ELF-1 (cell line): ENCODE measurements at regions not wholly inside any gene's neighbourhood (a gene's known extent, or its start where the extent isn't known, plus 50 kb on each side); places are given as distances from the start of the nearest gene placed in this dataset.
"Not testable (repeated sequence)": the region's sequence is repeated elsewhere in the genome, so short reads cannot be mapped to it uniquely, and the experiment has no call there.

Experiments used
- DNase-seq: peaks from one replicate; pipeline ENCODE4 v3.0.0-alpha.2; 2016; ENCODE audit warnings: low read depth, low spot score

GRCh38 chr4:122973465-122973864, 51.1 kb upstream of the NUDT6 start:
- DNase-seq = no peak

GRCh38 chr4:122976111-122976510, 53.7 kb upstream of the NUDT6 start:
- no peak for DNase-seq

- DNase-seq = no peak
Measured at GRCh38 chr4:122977103-122977502, 54.7 kb upstream of the NUDT6 start.

GRCh38 chr4:122978109-122978508, 55.7 kb upstream of the NUDT6 start:
- no peak for DNase-seq

GRCh38 chr4:122978789-122979188, 56.4 kb upstream of the NUDT6 start:
- DNase-seq = no peak

DNA sequence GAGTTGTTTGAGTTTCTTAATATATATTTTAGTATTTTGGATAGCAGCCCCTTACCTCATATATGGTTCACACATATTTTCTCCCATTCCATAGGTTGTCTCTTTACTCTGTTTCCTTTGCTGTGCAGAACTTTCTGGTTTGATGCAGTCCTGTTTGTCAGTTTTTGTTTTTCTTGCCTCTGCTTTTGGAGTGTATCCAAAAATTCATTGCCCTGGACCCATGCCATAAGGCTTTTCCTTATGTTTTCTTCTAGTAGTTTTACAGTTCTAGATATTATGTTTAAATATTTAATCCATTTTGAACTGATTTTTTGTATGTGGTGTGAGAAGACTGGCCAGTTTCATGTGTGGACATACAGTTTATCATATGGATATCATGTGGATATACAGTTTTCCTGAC, 58.5 kb upstream of the NUDT6 start:
- DNase-seq = no peak

DNA sequence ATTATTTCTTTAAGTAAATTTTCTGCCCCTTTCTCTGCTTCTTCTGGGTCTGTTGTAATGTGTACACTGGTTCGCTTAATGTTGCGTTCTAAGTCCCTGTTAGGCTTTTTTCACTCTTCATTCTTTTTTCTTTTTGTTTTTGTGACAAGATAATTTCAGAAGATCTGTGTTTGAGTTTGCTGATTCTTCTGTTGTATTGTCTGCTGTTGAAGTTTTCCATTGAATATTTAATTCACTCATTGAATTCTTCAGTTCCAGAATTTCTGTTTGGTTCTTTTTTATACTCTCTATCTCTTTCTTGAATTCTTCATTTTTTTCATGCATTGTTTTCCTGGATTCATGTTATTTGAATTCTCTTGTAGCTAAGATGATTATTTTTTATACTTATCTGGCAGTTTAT, 66.3 kb upstream of the NUDT6 start:
- DNase-seq = no peak

GRCh38 chr4:122990891-122991290, 68.5 kb upstream of the NUDT6 start:
- DNase-seq = no peak

- no peak for DNase-seq
Measured at GRCh38 chr4:122992057-122992456, 69.7 kb upstream of the NUDT6 start.

GRCh38 chr4:122992641-122993040, 70.2 kb upstream of the NUDT6 start:
- no peak for DNase-seq

DNA sequence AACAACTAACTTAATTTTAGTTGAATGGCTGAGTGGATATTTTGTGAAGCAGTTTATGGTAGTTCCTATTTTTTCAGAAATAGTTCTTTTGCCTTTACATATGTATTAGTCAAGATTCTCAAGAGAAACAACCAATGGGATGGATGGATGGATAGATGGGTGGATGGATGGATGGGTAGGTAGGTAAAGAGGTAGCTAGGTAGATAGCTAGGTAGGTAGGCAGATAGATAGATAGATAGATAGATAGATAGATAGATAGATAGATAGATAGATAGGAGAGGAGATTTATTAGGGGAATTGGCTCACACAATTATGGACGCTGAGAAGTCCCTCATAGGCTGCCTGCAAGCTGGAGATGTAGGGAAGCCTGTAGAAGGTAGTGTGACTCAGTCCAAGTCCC, 74.0 kb upstream of the NUDT6 start:
- DNase-seq = no peak

DNA sequence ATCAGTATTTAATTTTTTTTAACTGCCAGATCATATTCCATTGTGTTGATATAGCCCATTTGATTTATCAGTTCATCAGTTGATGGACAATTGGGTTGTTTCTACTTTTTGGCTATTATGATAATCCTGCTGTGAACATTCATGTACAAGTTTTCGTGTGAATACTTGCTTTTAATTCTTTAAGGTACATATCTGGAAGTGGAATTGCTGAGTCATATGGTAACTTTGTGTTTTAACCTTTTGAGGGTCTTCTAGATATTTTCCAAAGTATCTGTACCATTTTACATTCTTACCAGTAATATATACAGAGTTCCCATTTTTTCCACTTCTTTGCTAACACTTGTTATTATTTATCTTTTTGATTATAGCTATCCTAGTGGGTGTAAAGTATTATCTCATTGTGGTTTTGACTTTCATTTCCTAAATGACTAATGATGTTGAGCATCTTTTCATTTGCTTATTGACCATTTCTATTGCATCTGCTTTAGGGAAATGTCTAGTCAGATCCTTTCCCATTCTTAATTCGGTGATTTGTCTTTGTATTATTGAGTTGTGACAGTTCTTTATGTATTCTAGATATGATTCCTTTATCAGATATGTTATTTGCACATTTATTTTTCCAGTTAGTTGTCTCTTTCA, 75.2 kb upstream of the NUDT6 start:
- no peak for DNase-seq

GRCh38 chr4:123004079-123004478, 81.7 kb upstream of the NUDT6 start:
- DNase-seq = not testable (repeated sequence)

GRCh38 chr4:123005126-123005525, 82.7 kb upstream of the NUDT6 start:
- not testable (repeated sequence) for DNase-seq

GRCh38 chr4:123007679-123008078, 85.3 kb upstream of the NUDT6 start:
- no peak for DNase-seq

- DNase-seq = not testable (repeated sequence)
Measured at GRCh38 chr4:123012416-123012815, 90.0 kb upstream of the NUDT6 start.

GRCh38 chr4:123014038-123014437, 91.6 kb upstream of the NUDT6 start:
- DNase-seq = no peak

GRCh38 chr4:123017078-123017477, 94.7 kb upstream of the NUDT6 start:
- DNase-seq = no peak

DNA sequence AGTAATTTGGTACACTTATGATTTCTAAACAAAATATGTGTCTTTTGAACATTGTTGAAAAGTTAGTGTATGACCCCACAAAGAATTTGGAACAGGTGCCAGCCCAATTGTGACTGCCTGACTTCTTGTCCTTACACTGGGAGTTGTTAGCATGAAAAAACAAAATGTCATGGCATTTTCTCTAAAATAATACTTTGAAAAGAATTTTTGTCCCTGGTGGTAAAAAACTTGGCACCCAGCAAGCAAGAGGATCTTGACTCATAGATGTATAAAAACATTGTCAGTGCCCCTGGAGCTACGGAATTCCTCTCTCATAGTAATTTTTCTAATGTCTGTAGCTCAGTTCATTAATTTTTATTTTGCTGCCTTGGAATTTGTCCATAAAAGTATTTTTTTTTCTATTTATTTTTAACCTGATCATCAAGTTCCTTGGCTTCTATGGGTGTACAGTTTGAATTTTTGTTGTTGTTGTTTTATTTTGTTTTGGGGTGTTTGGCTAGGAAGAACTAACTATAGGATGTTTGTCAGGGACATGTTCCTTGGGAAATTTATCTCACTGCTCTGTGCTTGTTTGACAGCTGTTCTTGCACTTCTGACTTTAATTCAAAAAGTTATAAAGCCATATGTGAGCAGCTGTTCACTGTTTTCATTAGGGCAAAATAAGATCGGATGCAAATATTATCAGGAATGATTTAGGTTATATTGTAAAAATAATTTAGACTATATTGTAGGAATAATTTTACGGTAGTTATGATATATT, 95.4 kb upstream of the NUDT6 start:
- DNase-seq = no peak

DNA sequence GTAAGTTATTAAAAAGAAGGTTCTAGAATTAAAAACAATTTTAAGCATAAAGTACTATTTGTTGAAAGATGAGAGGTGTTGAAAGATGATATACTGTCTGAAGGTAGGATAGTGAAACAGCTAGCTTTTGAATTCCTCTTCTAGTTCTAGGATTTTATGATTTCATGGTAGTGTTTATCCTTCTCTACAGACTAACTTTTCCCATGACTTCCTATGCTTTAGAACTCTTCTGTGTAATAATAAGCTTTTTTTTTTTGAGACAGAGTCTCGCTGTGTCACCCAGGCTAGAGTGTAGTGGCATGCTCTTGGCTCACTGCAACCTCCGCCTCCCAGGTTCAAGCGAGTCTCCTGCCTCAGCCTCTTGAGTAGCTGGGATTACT, 96.0 kb upstream of the NUDT6 start:
- no peak for DNase-seq

DNA sequence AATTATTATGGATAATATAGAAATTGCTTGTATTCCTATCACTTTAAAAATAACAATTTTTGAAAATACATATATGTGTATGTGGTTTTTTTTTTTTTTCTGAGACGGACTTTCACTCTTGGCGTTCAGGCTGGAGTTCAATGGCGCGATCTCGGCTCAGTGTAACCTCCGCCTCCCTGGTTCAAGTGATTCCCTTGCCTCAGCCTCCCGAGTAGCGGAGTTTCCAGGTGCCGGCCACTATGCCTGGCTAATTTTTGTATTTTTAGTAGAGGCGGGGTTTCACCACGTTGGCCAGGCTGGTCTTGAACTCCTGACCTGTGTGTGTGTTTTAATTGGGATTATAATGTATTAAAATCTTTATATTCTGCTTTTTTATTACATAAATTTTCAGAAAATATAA, 97.9 kb upstream of the NUDT6 start:
- no peak for DNase-seq

GRCh38 chr4:123023647-123024046, 101.2 kb upstream of the NUDT6 start:
- DNase-seq = no peak

DNA sequence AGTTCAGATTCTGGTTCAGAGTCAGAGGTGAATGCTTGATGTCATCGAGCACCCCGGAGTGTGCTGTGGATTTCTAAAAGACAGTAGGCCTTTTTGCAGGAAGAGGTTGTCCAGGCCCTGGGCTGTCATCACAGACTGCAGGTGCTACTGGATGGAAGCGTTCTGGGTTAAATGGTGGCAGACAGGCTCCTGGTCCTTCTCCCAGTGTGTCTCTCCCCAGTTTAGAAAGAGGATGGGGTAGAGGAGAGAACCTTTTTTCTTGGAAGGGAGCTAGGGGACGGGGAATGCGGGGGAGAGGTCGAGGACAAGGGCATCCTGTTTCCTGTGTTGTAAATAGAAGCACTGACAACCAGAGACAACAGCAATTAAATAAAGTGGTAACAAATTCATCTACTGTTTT, 102.3 kb upstream of the NUDT6 start:
- DNase-seq = no peak

DNA sequence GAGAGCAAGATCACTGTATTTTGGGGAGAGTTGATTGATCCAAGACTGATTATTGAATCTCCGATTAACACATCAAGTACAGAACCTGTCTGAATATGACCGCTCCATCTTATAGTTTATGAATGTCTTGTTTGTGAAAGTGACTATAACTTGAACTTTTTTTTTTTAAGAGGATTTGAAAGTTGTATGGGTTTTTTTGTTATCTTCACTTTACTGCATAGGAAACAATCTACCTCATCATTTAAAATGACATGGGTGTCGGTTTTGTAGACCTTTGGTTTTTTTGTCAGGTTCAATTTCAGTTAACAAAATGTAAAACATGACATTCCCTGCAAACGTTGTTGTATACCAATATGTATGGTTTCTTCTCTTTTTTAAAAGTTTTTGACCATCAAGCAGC, 103.0 kb upstream of the NUDT6 start:
- DNase-seq = no peak
